ENCODE measurements at regions not wholly inside any gene's neighbourhood (a gene's known extent, or its start where the extent isn't known, plus 50 kb on each side); places are given as distances from the start of the nearest gene placed in this dataset.

- TF ChIP-seq EZH2phosphoT487 (IDR thresholded peaks at IDR 0.05; ENCODE audit: borderline replicate concordance), result no peak
- TF ChIP-seq POLR2A (IDR thresholded peaks at IDR 0.05; ENCODE audit: borderline replicate concordance, extremely low read depth, insufficient read depth, insufficient read length), result no peak
- TF ChIP-seq, protein P1, sequence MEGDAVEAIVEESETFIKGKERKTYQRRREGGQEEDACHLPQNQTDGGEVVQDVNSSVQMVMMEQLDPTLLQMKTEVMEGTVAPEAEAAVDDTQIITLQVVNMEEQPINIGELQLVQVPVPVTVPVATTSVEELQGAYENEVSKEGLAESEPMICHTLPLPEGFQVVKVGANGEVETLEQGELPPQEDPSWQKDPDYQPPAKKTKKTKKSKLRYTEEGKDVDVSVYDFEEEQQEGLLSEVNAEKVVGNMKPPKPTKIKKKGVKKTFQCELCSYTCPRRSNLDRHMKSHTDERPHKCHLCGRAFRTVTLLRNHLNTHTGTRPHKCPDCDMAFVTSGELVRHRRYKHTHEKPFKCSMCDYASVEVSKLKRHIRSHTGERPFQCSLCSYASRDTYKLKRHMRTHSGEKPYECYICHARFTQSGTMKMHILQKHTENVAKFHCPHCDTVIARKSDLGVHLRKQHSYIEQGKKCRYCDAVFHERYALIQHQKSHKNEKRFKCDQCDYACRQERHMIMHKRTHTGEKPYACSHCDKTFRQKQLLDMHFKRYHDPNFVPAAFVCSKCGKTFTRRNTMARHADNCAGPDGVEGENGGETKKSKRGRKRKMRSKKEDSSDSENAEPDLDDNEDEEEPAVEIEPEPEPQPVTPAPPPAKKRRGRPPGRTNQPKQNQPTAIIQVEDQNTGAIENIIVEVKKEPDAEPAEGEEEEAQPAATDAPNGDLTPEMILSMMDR (IDR thresholded peaks at IDR 0.05 in 2 of 3, conservative IDR thresholded peaks at IDR 0.05 in 1 of 3; ENCODE audit: borderline replicate concordance in 1 of 3, insufficient read depth in 1 of 3, low read depth in 2 of 3, low read length in 2 of 3), result no peak
- no peak for TF ChIP-seq ZNF274 (IDR thresholded peaks at IDR 0.05; ENCODE audit: low read depth, low read length)
- no peak for TF ChIP-seq JUND (IDR thresholded peaks at IDR 0.05)
- TF ChIP-seq EZH2 (IDR thresholded peaks at IDR 0.05), result no peak
- no peak for TF ChIP-seq YY1 (IDR thresholded peaks at IDR 0.05; ENCODE audit: extremely low read depth, insufficient replicate concordance, low read depth, low read length)
- TF ChIP-seq CEBPB (IDR thresholded peaks at IDR 0.05; ENCODE audit: low read depth), result no peak
- TF ChIP-seq ATF3 (IDR thresholded peaks at IDR 0.05), result no peak
- TF ChIP-seq, protein P2, sequence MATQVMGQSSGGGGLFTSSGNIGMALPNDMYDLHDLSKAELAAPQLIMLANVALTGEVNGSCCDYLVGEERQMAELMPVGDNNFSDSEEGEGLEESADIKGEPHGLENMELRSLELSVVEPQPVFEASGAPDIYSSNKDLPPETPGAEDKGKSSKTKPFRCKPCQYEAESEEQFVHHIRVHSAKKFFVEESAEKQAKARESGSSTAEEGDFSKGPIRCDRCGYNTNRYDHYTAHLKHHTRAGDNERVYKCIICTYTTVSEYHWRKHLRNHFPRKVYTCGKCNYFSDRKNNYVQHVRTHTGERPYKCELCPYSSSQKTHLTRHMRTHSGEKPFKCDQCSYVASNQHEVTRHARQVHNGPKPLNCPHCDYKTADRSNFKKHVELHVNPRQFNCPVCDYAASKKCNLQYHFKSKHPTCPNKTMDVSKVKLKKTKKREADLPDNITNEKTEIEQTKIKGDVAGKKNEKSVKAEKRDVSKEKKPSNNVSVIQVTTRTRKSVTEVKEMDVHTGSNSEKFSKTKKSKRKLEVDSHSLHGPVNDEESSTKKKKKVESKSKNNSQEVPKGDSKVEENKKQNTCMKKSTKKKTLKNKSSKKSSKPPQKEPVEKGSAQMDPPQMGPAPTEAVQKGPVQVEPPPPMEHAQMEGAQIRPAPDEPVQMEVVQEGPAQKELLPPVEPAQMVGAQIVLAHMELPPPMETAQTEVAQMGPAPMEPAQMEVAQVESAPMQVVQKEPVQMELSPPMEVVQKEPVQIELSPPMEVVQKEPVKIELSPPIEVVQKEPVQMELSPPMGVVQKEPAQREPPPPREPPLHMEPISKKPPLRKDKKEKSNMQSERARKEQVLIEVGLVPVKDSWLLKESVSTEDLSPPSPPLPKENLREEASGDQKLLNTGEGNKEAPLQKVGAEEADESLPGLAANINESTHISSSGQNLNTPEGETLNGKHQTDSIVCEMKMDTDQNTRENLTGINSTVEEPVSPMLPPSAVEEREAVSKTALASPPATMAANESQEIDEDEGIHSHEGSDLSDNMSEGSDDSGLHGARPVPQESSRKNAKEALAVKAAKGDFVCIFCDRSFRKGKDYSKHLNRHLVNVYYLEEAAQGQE (IDR thresholded peaks at IDR 0.05; ENCODE audit: low read depth), result no peak
- no peak for TF ChIP-seq POLR2AphosphoS5 (IDR thresholded peaks at IDR 0.05; ENCODE audit: low read depth, low read length)
- TF ChIP-seq EGR1 (IDR thresholded peaks at IDR 0.05; ENCODE audit: low read depth), result no peak
Measured at GRCh38 chr22:49574205-49574880, 253.3 kb downstream of the BRD1 start.
